HepG2 (cell line): ENCODE measurements at regions not wholly inside any gene's neighbourhood (a gene's known extent, or its start where the extent isn't known, plus 50 kb on each side); places are given as distances from the start of the nearest gene placed in this dataset.

Source experiments
- ATAC-seq: fragments of 200-7000 bp; cut with Tn5 transposase; 3 replicates; pipeline ENCODE4 v1.9.1; 2020; ENCODE audit warnings: mild to moderate bottlenecking, moderate library complexity
- BruUV-seq: library from RNA; stranded (reverse); fragments of 400-500 nt; replicated peaks from 2 replicates; lab custom pipeline; 2021; lab: Mats Ljungman, UMichigan
- CTCF ChIA-PET: fragments of 300-600 bp; formaldehyde crosslinking; extraction: SDS; loops from one replicate; lab custom pipeline; 2021; ENCODE audit warnings: low total read pairs, inconsistent platforms, low intra/inter-chr PET ratio; lab: Yijun Ruan, JAX
- POLR2A ChIA-PET: fragments of 350-600 bp; sonication (Branson Sonifier 250); formaldehyde crosslinking; loops from one replicate; lab custom pipeline; 2020; ENCODE audit warnings: antibody characterized with exemption, inconsistent platforms; lab: Yijun Ruan, JAX
- DNase-seq: peaks from one replicate; pipeline ENCODE4 v3.0.0-alpha.2; 2015; ENCODE audit warnings: low spot score
- FAIRE-seq: peaks from 3 replicates; lab custom pipeline; 2011; peaks lifted over from hg19 to GRCh38; lab: Jason Lieb, UNC
- H2AFZ ChIP-seq: one replicate; pipeline ENCODE4 v1.6.1; 2011; ENCODE audit warnings: low read length, inconsistent platforms
- H3K27ac ChIP-seq: fragments of 300-600 bp; 3 replicates; pipeline ENCODE4 v1.8.0; 2011; ENCODE audit warnings: mixed run types, mild to moderate bottlenecking, mixed read lengths, low read length, inconsistent platforms; ENCODE audit not compliant: insufficient read depth; ENCODE audit errors: extremely low read length
- H3K27me3 ChIP-seq, 2 experiments: fragments of 200-600 bp in 1 of 2; 2 replicates in 1 of 2; 3 replicates in 1 of 2; pipeline versions ENCODE4 v1.6.0 to v1.8.0; 2011; ENCODE audit warnings: low read length in 2 of 2, mild to moderate bottlenecking in 2 of 2, moderate library complexity in 2 of 2, inconsistent platforms in 1 of 2; ENCODE audit not compliant: insufficient read depth in 2 of 2, control insufficient read depth in 1 of 2
- H3K36me3 ChIP-seq, 2 experiments: fragments of 200-600 bp in 1 of 2; replicated peaks in 1 of 2; 2 replicates in 1 of 2; 3 replicates in 1 of 2; pipeline versions ENCODE4 v1.5.1 to v1.8.0; 2011; ENCODE audit warnings: low read length in 2 of 2, inconsistent platforms in 1 of 2; ENCODE audit not compliant: insufficient read depth in 2 of 2, control insufficient read depth in 1 of 2
- H3K4me1 ChIP-seq: 2 replicates; pipeline ENCODE4 v1.5.1; 2012; ENCODE audit warnings: low read length, inconsistent platforms; ENCODE audit not compliant: insufficient read depth
- H3K4me2 ChIP-seq: 2 replicates; pipeline ENCODE4 v1.6.0; 2011; ENCODE audit warnings: low read depth, low read length, inconsistent platforms
- H3K4me3 ChIP-seq, 3 experiments: fragments of 200-600 bp in 1 of 3; sonication (generic), shearing (Covaris generic) in 1 of 3; replicated peaks in 1 of 3; 2 replicates each; pipeline ENCODE4 v1.5.1; 2011 to 2016; ENCODE audit warnings: low read length in 3 of 3, inconsistent platforms in 2 of 3, low read depth in 2 of 3, mild to moderate bottlenecking in 2 of 3, control low read depth in 1 of 3, mixed read lengths in 1 of 3; ENCODE audit not compliant: insufficient read depth in 1 of 3
- H3K79me2 ChIP-seq: one replicate; pipeline ENCODE4 v1.6.1; 2011; ENCODE audit warnings: low read length, inconsistent platforms; ENCODE audit not compliant: insufficient read depth
- H3K9ac ChIP-seq: 2 replicates; pipeline ENCODE4 v1.6.0; 2011; ENCODE audit warnings: mild to moderate bottlenecking, low read depth, low read length, inconsistent platforms; ENCODE audit not compliant: insufficient read depth
- H3K9me3 ChIP-seq: 2 replicates; pipeline ENCODE4 v1.5.1; 2012; ENCODE audit warnings: mild to moderate bottlenecking, low read length
- H4K20me1 ChIP-seq: 2 replicates; pipeline ENCODE4 v1.6.0; 2011; ENCODE audit warnings: inconsistent platforms, mild to moderate bottlenecking, low read length, moderate library complexity; ENCODE audit not compliant: insufficient read depth
- ARNT ChIP-seq: fragments of 450-650 bp; IDR thresholded peaks from 2 replicates; pipeline ENCODE4 v1.6.1; 2017
- ATF7-NPFF ChIP-seq: sonication (generic); formaldehyde crosslinking; IDR thresholded peaks from 2 replicates; pipeline ENCODE4 v1.8.1; 2023; ENCODE audit warnings: mild to moderate bottlenecking, low read depth, missing genetic modification reagents, moderate library complexity
- FOXK2 ChIP-seq: fragments of 450-650 bp; IDR thresholded peaks from 2 replicates; pipeline ENCODE4 v1.6.1; 2016
- FOXP1 ChIP-seq, 2 experiments: fragments of 450-650 bp in 1 of 2; IDR thresholded peaks; 2 replicates each; pipeline ENCODE4 v1.6.1; 2017 to 2018; ENCODE audit warnings: antibody characterized with exemption in 1 of 2
- KDM6A ChIP-seq: IDR thresholded peaks from 2 replicates; pipeline ENCODE4 v1.6.1; 2016; ENCODE audit warnings: low read depth
- RAD51 ChIP-seq: fragments of 450-650 bp; IDR thresholded peaks from 2 replicates; pipeline ENCODE4 v1.6.1; 2016; ENCODE audit warnings: borderline replicate concordance
- ZNF614 ChIP-seq: IDR thresholded peaks from 2 replicates; pipeline ENCODE4 v1.6.1; 2018; ENCODE audit warnings: missing biosample characterization, missing genetic modification reagents, inconsistent platforms, borderline replicate concordance
- ZNF747 ChIP-seq: sonication (generic); formaldehyde crosslinking; IDR thresholded peaks from 2 replicates; pipeline ENCODE4 v1.8.1; 2023; ENCODE audit warnings: missing genetic modification reagents, mild to moderate bottlenecking, borderline replicate concordance
- ZXDC ChIP-seq: sonication (generic); formaldehyde crosslinking; IDR thresholded peaks from 2 replicates; pipeline ENCODE4 v1.5.0; 2020; ENCODE audit warnings: mild to moderate bottlenecking, missing genetic modification reagents
- WGBS: methylation state at CpG from one replicate; pipeline ENCODE4 v1.1.6; 2017; ENCODE audit warnings: low lambda C conversion rate; 5-methylcytosine and 5-hydroxymethylcytosine counted together
- in situ Hi-C: cut with HindIII; loops from 2 replicates; pipeline ENCODE4 v1.10.0; 2017; ENCODE audit warnings: low pct_unique_long_range_greater_than_20kb; ENCODE audit not compliant: extremely low pct_ligation_motif_present
- intact Hi-C: fragments of 100-400 bp; cut with micrococcal nuclease; formaldehyde crosslinking; loops from one replicate; pipeline ENCODE4 v1.10.0; 2022; ENCODE audit not compliant: unreplicated experiment

GRCh38 chr16:87198881-87199280, 118.3 kb downstream of the C16orf95 start (continued):
- TF ChIP-seq ZNF614 (CRISPR knock-in tag), result no peak
- TF ChIP-seq, all 625 proteins: peak for 0

- ATAC-seq, result no peak
- POLR2A ChIA-PET, result no interaction called here
- in situ Hi-C loops, result loop anchor here (10.0 kb wide), 1 partner anchor 635 kb away; the partner anchor contains the start of gene FOXC2
These were observed 117.8 kb downstream of the C16orf95 start for GRCh38 chr16:87199379-87199778.

More at GRCh38 chr16:87199379-87199778, 117.8 kb downstream of the C16orf95 start:
- Histone ChIP-seq H3K9me3 (no peaks in the 10 kb centered on the region), H3K27me3 (peaks cover 1 to 9% of the 10 kb centered on the region in 2 experiments; a peak in 4 of 5 replicates), H3K79me2 (no peaks in the 10 kb centered on the region), H3K4me2 (no peak overlapping the region), H3K36me3 (no peaks in the 10 kb centered on the region), H3K4me3 (no peak overlapping the region), H3K9ac (no peak overlapping the region), H3K4me1 (0 out of 2 replicates have a peak, but pooled peaks cover 7% of the 10 kb centered on the region), H2AFZ (no peak overlapping the region), H3K27ac (no peak overlapping the region), H4K20me1 (no peaks in the 10 kb centered on the region)
- WGBS, result 60% methylated on average over 3 of the region's 3 CpGs
- intact Hi-C loops, result no loop called here
- TF ChIP-seq FOXK2 (0 out of 2 replicates have a peak, but pooled peaks have one; percentile 20), ARNT (no peak), FOXP1 (IDR thresholded peaks at IDR 0.05) (peak; percentile 86), FOXP1 (CRISPR knock-in tag; IDR thresholded peaks at IDR 0.05) (no peak), ZXDC (CRISPR knock-in tag) (no peak), ZNF747 (CRISPR knock-in tag) (no peak), KDM6A (CRISPR knock-in tag) (no peak), ATF7-NPFF (CRISPR knock-in tag) (no peak), RAD51 (0 out of 2 replicates have a peak, but pooled peaks have one; percentile 9)
- FAIRE-seq (no peak), DNase-seq (no peak)
- no TSS peak for BruUV-seq
- CTCF ChIA-PET, result no interaction called here
